ENCODE measurements at regions not wholly inside any gene's neighbourhood (a gene's known extent, or its start where the extent isn't known, plus 50 kb on each side); places are given as distances from the start of the nearest gene placed in this dataset.
A peak's percentile ranks its signal among the peaks of the same experiment; 100 is the strongest.

- WGBS, 2 donors (ENCODE audit: low coverage in 1 of 2) = 60 to 75% methylated on average over 1 to 41 of the region's 41 CpGs
- H3K27ac ChIP-seq = no peak overlapping the region
- in situ Hi-C loops (cut with MboI; ENCODE audit: low pct_ligation_motif_present in 1 of 4, low pct_unique_long_range_greater_than_20kb in 1 of 4, low sequenced_read_pairs in 3 of 4) = no loop called here
Measured at GRCh38 chr7:351681-352480, 61.9 kb downstream of the FOXL3 start.

DNA sequence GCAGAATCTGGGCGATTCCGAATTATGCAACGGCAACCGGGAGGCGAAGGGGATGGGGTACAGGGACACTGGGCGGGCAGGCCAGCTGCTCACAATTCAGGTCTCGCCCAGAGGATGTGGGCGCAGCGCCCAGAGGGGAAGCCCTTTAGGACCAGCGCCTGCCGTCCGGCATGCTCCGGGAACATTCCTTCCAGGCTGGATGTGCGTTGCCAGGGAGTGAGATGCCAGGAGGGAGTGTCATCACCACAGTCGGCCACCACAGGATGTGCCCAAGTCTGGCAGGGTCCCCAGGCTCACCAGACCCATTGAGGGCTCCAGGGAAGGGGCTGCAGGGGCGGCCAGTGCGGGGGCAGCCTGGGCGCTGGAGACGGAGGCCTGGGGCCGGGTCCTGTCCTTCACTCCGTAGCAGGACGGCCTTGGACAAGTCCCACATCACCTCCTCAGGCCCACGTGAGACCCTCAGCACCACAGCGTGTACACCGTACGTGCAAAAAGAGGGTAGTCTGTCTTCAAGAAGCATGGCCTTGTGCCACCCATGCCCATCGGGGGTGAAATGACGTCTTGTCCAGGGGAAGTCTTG is 63.9 kb downstream of the FOXL3 start:
- 90% methylated on average over 28 of the region's 28 CpGs; no CpG with 5 or more reads in 1 of the 2 donors for WGBS, 2 donors (ENCODE audit: low coverage in 1 of 2)
- Histone ChIP-seq H3K36me3 (no peaks in the 10 kb centered on the region), H3K9me3 (no peaks in the 10 kb centered on the region), H3K27me3 (peaks cover under 1% of the 10 kb centered on the region), H3K4me1 (no peaks in the 10 kb centered on the region), H3K27ac (no peak overlapping the region), H3K4me3 (no peak overlapping the region)
- in situ Hi-C loops (cut with MboI; ENCODE audit: low pct_ligation_motif_present in 1 of 4, low pct_unique_long_range_greater_than_20kb in 1 of 4, low sequenced_read_pairs in 3 of 4) = no loop called here
- DNase-seq = no peak
- intact Hi-C loops (cut with DNase I; ENCODE audit: low total_unique reads) = loop anchor here (10.0 kb wide), 1 partner anchor 61 kb away; no protein-coding TSS in a partner anchor
- TF ChIP-seq POLR2AphosphoS5 (IDR thresholded peaks at IDR 0.05) (no peak), EP300 (IDR thresholded peaks at IDR 0.05; ENCODE audit: low read depth) (no peak), POLR2A (IDR thresholded peaks at IDR 0.05) (no peak)

More at GRCh38 chr7:351681-352480, 61.9 kb downstream of the FOXL3 start:
- Histone ChIP-seq H3K36me3 (no peaks in the 10 kb centered on the region), H3K9me3 (no peaks in the 10 kb centered on the region), H3K4me3 (peak overlapping the region in 1 of 4 donors; percentile 7), H3K4me1 (no peaks in the 10 kb centered on the region), H3K27me3 (no peaks in the 10 kb centered on the region)
- intact Hi-C loops (cut with DNase I; ENCODE audit: low total_unique reads) = loop anchor here (10.0 kb wide), 1 partner anchor 63 kb away; no protein-coding TSS in a partner anchor
- no peak for DNase-seq
- no peak for TF ChIP-seq POLR2A (IDR thresholded peaks at IDR 0.05)
- no peak for TF ChIP-seq POLR2AphosphoS5 (IDR thresholded peaks at IDR 0.05)
- TF ChIP-seq EP300 (IDR thresholded peaks at IDR 0.05; ENCODE audit: low read depth) = no peak
- TF ChIP-seq CTCF (IDR thresholded peaks at IDR 0.05) = no peak

DNA sequence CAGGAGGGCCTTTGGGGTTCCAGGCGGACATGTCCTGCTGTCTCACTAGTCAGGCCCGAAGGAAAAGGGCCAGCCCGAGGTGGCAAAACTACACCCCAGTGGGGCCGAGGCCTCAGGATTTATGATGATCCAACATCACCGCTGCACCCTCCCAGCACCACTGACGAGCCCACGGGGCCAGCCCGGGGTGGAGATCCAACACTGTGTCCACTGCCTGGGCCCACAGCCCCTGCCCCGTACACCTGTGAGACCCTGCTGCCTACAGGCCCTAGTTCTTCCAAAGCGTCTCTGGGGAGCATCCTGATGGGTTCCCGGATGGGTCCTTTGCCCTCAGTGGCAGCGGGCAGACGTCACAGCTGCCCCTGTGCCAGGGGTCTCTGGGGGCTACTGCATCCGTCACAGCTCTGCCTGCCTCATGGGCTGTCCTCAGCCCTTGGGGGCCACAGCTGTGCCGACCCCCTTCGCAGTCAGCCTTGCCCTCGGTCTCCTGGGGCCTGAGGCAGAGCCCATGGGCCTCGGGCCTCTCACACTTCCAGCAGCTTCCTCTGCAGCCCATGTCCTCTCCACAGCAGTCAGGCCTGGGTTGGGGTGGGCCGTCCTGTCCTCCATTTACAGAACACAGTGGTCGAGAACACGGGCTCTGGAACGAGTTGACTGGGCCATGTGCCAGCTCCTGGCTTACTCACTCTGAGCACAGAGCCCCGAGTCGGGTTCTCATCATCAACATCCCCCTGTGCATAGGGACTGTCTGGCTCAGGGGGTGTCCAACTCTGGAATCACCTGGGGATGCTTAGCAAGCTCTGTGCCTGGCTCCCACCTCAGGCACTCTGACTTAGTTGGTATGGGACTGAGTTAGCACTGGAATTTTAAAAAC is 64.9 kb downstream of the FOXL3 start:
- Histone ChIP-seq H3K27ac (no peak overlapping the region), H3K9me3 (no peaks in the 10 kb centered on the region), H3K27me3 (peaks cover 11% of the 10 kb centered on the region), H3K4me3 (no peak overlapping the region), H3K4me1 (no peaks in the 10 kb centered on the region), H3K36me3 (no peaks in the 10 kb centered on the region)
- DNase-seq = no peak
- WGBS, 2 donors (ENCODE audit: low coverage in 1 of 2) = 81% methylated on average over 23 of the region's 24 CpGs; no CpG with 5 or more reads in 1 of the 2 donors
- in situ Hi-C loops (cut with MboI; ENCODE audit: low pct_ligation_motif_present in 1 of 4, low pct_unique_long_range_greater_than_20kb in 1 of 4, low sequenced_read_pairs in 3 of 4) (no loop called here), intact Hi-C loops (cut with DNase I; ENCODE audit: low total_unique reads) (loop anchor here (10.0 kb wide), 1 partner anchor 60 kb away; no protein-coding TSS in a partner anchor)
- TF ChIP-seq POLR2AphosphoS5 (IDR thresholded peaks at IDR 0.05) (no peak), EP300 (IDR thresholded peaks at IDR 0.05; ENCODE audit: low read depth) (no peak), CTCF (IDR thresholded peaks at IDR 0.05) (no peak), POLR2A (IDR thresholded peaks at IDR 0.05) (no peak)

- no peak for DNase-seq
- Histone ChIP-seq H3K4me1 (no peaks in the 10 kb centered on the region), H3K27me3 (peaks cover 18% of the 10 kb centered on the region), H3K36me3 (no peaks in the 10 kb centered on the region), H3K9me3 (no peaks in the 10 kb centered on the region), H3K27ac (no peak overlapping the region), H3K4me3 (no peak overlapping the region)
- in situ Hi-C loops (cut with MboI; ENCODE audit: low pct_ligation_motif_present in 1 of 4, low pct_unique_long_range_greater_than_20kb in 1 of 4, low sequenced_read_pairs in 3 of 4) (no loop called here), intact Hi-C loops (cut with DNase I; ENCODE audit: low total_unique reads) (loop anchor here (10.0 kb wide), 1 partner anchor 59 kb away; no protein-coding TSS in a partner anchor)
- TF ChIP-seq EP300 (IDR thresholded peaks at IDR 0.05; ENCODE audit: low read depth) (no peak), POLR2A (IDR thresholded peaks at IDR 0.05) (no peak), CTCF (IDR thresholded peaks at IDR 0.05) (no peak), POLR2AphosphoS5 (IDR thresholded peaks at IDR 0.05) (no peak)
- 89 to 96% methylated on average over 3 to 5 of the region's 5 CpGs for WGBS, 2 donors (ENCODE audit: low coverage in 1 of 2)
Measured at GRCh38 chr7:355568-355967, 65.6 kb downstream of the FOXL3 start.

All from transverse colon (tissue), 4 donors.